ENCODE measurements at regions not wholly inside any gene's neighbourhood (a gene's known extent, or its start where the extent isn't known, plus 50 kb on each side); places are given as distances from the start of the nearest gene placed in this dataset.

DNA sequence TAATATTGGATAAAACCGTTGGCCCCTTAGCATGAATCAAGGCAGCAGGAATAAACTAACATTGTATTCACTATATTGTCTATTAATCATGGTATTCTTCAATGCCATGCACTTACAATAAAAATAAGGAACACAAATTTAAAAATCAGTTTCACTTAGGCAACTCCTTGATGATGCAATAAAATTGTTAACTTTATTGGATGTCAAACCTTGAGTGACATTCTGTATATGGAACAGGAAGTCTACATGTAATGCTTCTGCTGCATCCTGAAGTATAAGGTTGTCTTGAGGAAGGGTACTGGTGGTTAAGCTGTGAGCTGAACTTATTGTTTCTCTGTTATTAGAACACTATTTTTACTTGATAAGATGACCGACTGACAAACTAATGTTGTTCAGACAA lies 605.5 kb downstream of the SATB2 start:
- no peak overlapping the region for H2AFZ ChIP-seq (ENCODE audit: insufficient read depth, low read depth, low read length, poor library complexity, severe bottlenecking)
- H3K4me3 ChIP-seq (ENCODE audit: control extremely low read depth in 1 of 5, extremely low read depth in 1 of 5, insufficient read depth in 1 of 5, low read depth in 2 of 5, low read length in 4 of 5): no peak overlapping the region
- ATAC-seq (ENCODE audit: low read depth) (no peak), DNase-seq (no peak)
- Mint-ChIP-seq H3K4me1 (no peaks in the 10 kb centered on the region), H3K9me3 (ENCODE audit: insufficient read depth) (no peaks in the 10 kb centered on the region), H3K27me3 (no peaks in the 10 kb centered on the region), H3K4me3 (no peak overlapping the region), H3K27ac (no peak overlapping the region)
- H3K79me2 ChIP-seq (ENCODE audit: control insufficient read depth, insufficient read depth, low read length): no peaks in the 10 kb centered on the region
- WGBS (ENCODE audit: insufficient coverage): no CpG with 5 or more reads among the region's 2 CpGs
- POLR2A ChIA-PET: no interaction called here
- CTCF ChIA-PET: no interaction called here
- intact Hi-C loops (cut with micrococcal nuclease): no loop called here
- H4K20me1 ChIP-seq (ENCODE audit: control insufficient read depth, insufficient read depth, low read length, poor library complexity, severe bottlenecking): no peaks in the 10 kb centered on the region
- no peaks in the 10 kb centered on the region for H3K36me3 ChIP-seq (replicated peaks in 1 of 2; ENCODE audit: control extremely low read depth in 1 of 2, control insufficient read depth in 1 of 2, extremely low read depth in 1 of 2, insufficient read depth in 2 of 2, low read length in 1 of 2)
- H3K4me2 ChIP-seq (replicated peaks; ENCODE audit: low read depth, low read length, poor library complexity, severe bottlenecking): no peak overlapping the region
- TF ChIP-seq EZH2 (IDR thresholded peaks at IDR 0.05; ENCODE audit: borderline replicate concordance, insufficient read depth, low read depth, low read length, poor library complexity, severe bottlenecking): no peak
- TF ChIP-seq, protein P1, sequence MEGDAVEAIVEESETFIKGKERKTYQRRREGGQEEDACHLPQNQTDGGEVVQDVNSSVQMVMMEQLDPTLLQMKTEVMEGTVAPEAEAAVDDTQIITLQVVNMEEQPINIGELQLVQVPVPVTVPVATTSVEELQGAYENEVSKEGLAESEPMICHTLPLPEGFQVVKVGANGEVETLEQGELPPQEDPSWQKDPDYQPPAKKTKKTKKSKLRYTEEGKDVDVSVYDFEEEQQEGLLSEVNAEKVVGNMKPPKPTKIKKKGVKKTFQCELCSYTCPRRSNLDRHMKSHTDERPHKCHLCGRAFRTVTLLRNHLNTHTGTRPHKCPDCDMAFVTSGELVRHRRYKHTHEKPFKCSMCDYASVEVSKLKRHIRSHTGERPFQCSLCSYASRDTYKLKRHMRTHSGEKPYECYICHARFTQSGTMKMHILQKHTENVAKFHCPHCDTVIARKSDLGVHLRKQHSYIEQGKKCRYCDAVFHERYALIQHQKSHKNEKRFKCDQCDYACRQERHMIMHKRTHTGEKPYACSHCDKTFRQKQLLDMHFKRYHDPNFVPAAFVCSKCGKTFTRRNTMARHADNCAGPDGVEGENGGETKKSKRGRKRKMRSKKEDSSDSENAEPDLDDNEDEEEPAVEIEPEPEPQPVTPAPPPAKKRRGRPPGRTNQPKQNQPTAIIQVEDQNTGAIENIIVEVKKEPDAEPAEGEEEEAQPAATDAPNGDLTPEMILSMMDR (IDR thresholded peaks at IDR 0.05): no peak
- H3K27ac ChIP-seq (ENCODE audit: low read length in 2 of 2): no peak overlapping the region
- no peaks in the 10 kb centered on the region for H3K4me1 ChIP-seq (ENCODE audit: control insufficient read depth in 2 of 2, insufficient read depth in 2 of 2, low read length in 2 of 2)
- no peaks in the 10 kb centered on the region for H3K27me3 ChIP-seq (replicated peaks in 1 of 4; ENCODE audit: control extremely low read depth in 1 of 4, control insufficient read depth in 3 of 4, insufficient read depth in 4 of 4, low read length in 3 of 4)
- H3K9ac ChIP-seq (ENCODE audit: low read length): no peak overlapping the region
- peaks cover 0 to 3% (median 0%) of the 10 kb centered on the region in 3 donors for H3K9me3 ChIP-seq (ENCODE audit: control extremely low read depth in 1 of 3, control insufficient read depth in 2 of 3, insufficient read depth in 1 of 3, low read length in 2 of 3)

DNA sequence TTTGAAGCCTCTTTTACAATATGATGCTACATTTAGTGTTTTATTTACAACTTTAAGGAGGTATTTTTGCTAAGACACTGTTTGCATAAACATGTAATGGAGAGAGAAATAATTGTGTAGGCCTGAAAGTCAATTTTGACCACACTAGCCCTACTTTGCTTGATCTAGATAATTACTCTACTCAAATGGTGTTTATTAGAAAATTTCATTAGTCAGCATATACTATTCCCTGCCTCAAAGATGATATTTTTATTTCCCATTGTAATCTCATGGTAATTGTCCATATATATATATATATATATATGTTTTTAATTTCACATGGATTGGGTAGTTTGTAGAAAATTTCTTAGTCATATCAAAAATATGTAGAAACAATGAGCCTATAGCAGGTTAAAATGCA lies 632.2 kb downstream of the SATB2 start:
- H3K79me2 ChIP-seq (ENCODE audit: control insufficient read depth, insufficient read depth, low read length): no peaks in the 10 kb centered on the region
- TF ChIP-seq, protein P1 (IDR thresholded peaks at IDR 0.05): no peak
- TF ChIP-seq EZH2 (IDR thresholded peaks at IDR 0.05; ENCODE audit: borderline replicate concordance, insufficient read depth, low read depth, low read length, poor library complexity, severe bottlenecking): no peak
- H3K27me3 Mint-ChIP-seq: no peaks in the 10 kb centered on the region
- ChIA-PET CTCF (no interaction called here), POLR2A (no interaction called here)
- H3K36me3 ChIP-seq (replicated peaks in 1 of 2; ENCODE audit: control extremely low read depth in 1 of 2, control insufficient read depth in 1 of 2, extremely low read depth in 1 of 2, insufficient read depth in 2 of 2, low read length in 1 of 2): no peaks in the 10 kb centered on the region
- no peak overlapping the region for H3K4me2 ChIP-seq (replicated peaks; ENCODE audit: low read depth, low read length, poor library complexity, severe bottlenecking)
- no peaks in the 10 kb centered on the region for H3K4me1 ChIP-seq (ENCODE audit: control insufficient read depth in 2 of 2, insufficient read depth in 2 of 2, low read length in 2 of 2)
- DNase-seq: no peak
- H3K9ac ChIP-seq (ENCODE audit: low read length): no peak overlapping the region
- H3K9me3 Mint-ChIP-seq (ENCODE audit: insufficient read depth): peaks cover 3% of the 10 kb centered on the region
- no peaks in the 10 kb centered on the region for H3K9me3 ChIP-seq (ENCODE audit: control extremely low read depth in 1 of 3, control insufficient read depth in 2 of 3, insufficient read depth in 1 of 3, low read length in 2 of 3)
- no peaks in the 10 kb centered on the region for H4K20me1 ChIP-seq (ENCODE audit: control insufficient read depth, insufficient read depth, low read length, poor library complexity, severe bottlenecking)
- H3K4me1 Mint-ChIP-seq: no peaks in the 10 kb centered on the region
- no peak overlapping the region for H3K27ac Mint-ChIP-seq
- H3K27ac ChIP-seq (ENCODE audit: low read length in 2 of 2): no peak overlapping the region
- intact Hi-C loops (cut with micrococcal nuclease): no loop called here
- no peak overlapping the region for H2AFZ ChIP-seq (ENCODE audit: insufficient read depth, low read depth, low read length, poor library complexity, severe bottlenecking)
- H3K27me3 ChIP-seq (replicated peaks in 1 of 4; ENCODE audit: control extremely low read depth in 1 of 4, control insufficient read depth in 3 of 4, insufficient read depth in 4 of 4, low read length in 3 of 4): no peaks in the 10 kb centered on the region
- H3K4me3 Mint-ChIP-seq: no peak overlapping the region
- no peak overlapping the region for H3K4me3 ChIP-seq (ENCODE audit: control extremely low read depth in 1 of 5, extremely low read depth in 1 of 5, insufficient read depth in 1 of 5, low read depth in 2 of 5, low read length in 4 of 5)
- no peak for ATAC-seq (ENCODE audit: low read depth)
